SU-DHL-6 (cell line): ENCODE measurements at regions not wholly inside any gene's neighbourhood (a gene's known extent, or its start where the extent isn't known, plus 50 kb on each side); places are given as distances from the start of the nearest gene placed in this dataset.

ENCODE experiments used
- H2AFZ ChIP-seq: fragments of 200-600 bp; sonication (generic); 2 replicates; pipeline ENCODE4 v1.6.1; 2014; ENCODE audit warnings: low read depth, mild to moderate bottlenecking, moderate library complexity, mixed read lengths, antibody characterized with exemption, low read length; ENCODE audit not compliant: severe bottlenecking
- H3F3A ChIP-seq: fragments of 200-600 bp; shearing (Covaris generic); 2 replicates; pipeline ENCODE4 v1.6.0; 2016; ENCODE audit warnings: antibody characterized with exemption, mild to moderate bottlenecking; ENCODE audit not compliant: insufficient read depth
- H3K27ac ChIP-seq: fragments of 200-600 bp; sonication (generic); 2 replicates; pipeline ENCODE4 v1.5.1; 2016; ENCODE audit warnings: low read depth, mild to moderate bottlenecking, low read length, moderate library complexity, mixed read lengths
- H3K27me3 ChIP-seq: fragments of 200-600 bp; sonication (generic), shearing (Covaris generic); 2 replicates; pipeline ENCODE4 v1.6.0; 2014; ENCODE audit warnings: mild to moderate bottlenecking, low read length
- H3K36me3 ChIP-seq: fragments of 200-600 bp; sonication (generic); 2 replicates; pipeline ENCODE4 v1.6.1; 2014; ENCODE audit warnings: mild to moderate bottlenecking, low read length, mixed read lengths
- H3K4me2 ChIP-seq: fragments of 300-600, 200-600 bp; shearing (Covaris generic), sonication (generic); 2 replicates; pipeline ENCODE4 v1.6.0; 2014; ENCODE audit warnings: low read length, low read depth, mild to moderate bottlenecking; ENCODE audit not compliant: poor library complexity, severe bottlenecking
- H3K4me3 ChIP-seq: fragments of 200-600 bp; sonication (generic); 2 replicates; pipeline ENCODE4 v1.5.1; 2014; ENCODE audit warnings: antibody characterized with exemption, low read length, mild to moderate bottlenecking, mixed read lengths; ENCODE audit not compliant: insufficient read depth, poor library complexity, severe bottlenecking
- H3K79me2 ChIP-seq: fragments of 200-600 bp; sonication (generic); 2 replicates; pipeline ENCODE4 v1.6.1; 2014; ENCODE audit warnings: mild to moderate bottlenecking, low read length, moderate library complexity; ENCODE audit not compliant: insufficient read depth
- H3K9ac ChIP-seq: fragments of 200-600 bp; sonication (generic); 2 replicates; pipeline ENCODE4 v1.7.0; 2014; ENCODE audit warnings: mild to moderate bottlenecking, low read length
- H3K9me2 ChIP-seq: fragments of 200-600 bp; sonication (generic); replicated peaks from 2 replicates; pipeline ENCODE4 v1.6.1; 2014; ENCODE audit warnings: low read length; ENCODE audit not compliant: insufficient read depth
- H3K9me3 ChIP-seq: fragments of 200-600 bp; sonication (generic); 2 replicates; pipeline ENCODE4 v1.6.1; 2014; ENCODE audit warnings: low read length, mixed read lengths; ENCODE audit not compliant: insufficient read depth
- H4K20me1 ChIP-seq: fragments of 200-600 bp; sonication (generic); 2 replicates; pipeline ENCODE4 v1.6.1; 2014; ENCODE audit warnings: low read depth, mild to moderate bottlenecking, antibody characterized with exemption, low read length, moderate library complexity, mixed read lengths
- CTCF ChIP-seq: fragments of 200-600 bp; sonication (generic); IDR thresholded peaks from one replicate; pipeline ENCODE4 v1.5.1; 2017; ENCODE audit warnings: antibody characterized with exemption, mild to moderate bottlenecking, low read length, moderate library complexity; ENCODE audit not compliant: insufficient read depth, poor library complexity, severe bottlenecking
- EZH2phosphoT487 ChIP-seq: fragments of 200-600 bp; sonication (generic), shearing (Covaris generic); conservative IDR thresholded peaks from 2 replicates; pipeline ENCODE4 v1.6.1; 2018; ENCODE audit warnings: mild to moderate bottlenecking, antibody characterized with exemption, low read length, moderate library complexity, mixed read lengths

GRCh38 chr4:14812101-14812500 is 190.2 kb upstream of the CPEB2 start:
- Histone ChIP-seq H3K4me2 (no peak overlapping the region), H3K9me2 (no peaks in the 10 kb centered on the region), H2AFZ (no peak overlapping the region), H3K9ac (no peak overlapping the region), H3K27me3 (no peaks in the 10 kb centered on the region), H3K79me2 (no peaks in the 10 kb centered on the region), H3F3A (no peaks in the 10 kb centered on the region), H4K20me1 (no peaks in the 10 kb centered on the region), H3K36me3 (no peaks in the 10 kb centered on the region), H3K4me3 (no peak overlapping the region), H3K9me3 (no peaks in the 10 kb centered on the region; the same call in 1 of the 2 replicates), H3K27ac (no peak overlapping the region)
- TF ChIP-seq CTCF = no peak

GRCh38 chr4:14816623-14817261 is 185.5 kb upstream of the CPEB2 start:
- Histone ChIP-seq H3K9me3 (no peaks in the 10 kb centered on the region), H3K27me3 (no peaks in the 10 kb centered on the region), H3K79me2 (no peaks in the 10 kb centered on the region), H3K4me3 (no peak overlapping the region), H3K27ac (no peak overlapping the region), H3F3A (no peaks in the 10 kb centered on the region), H2AFZ (no peak overlapping the region), H3K9me2 (no peaks in the 10 kb centered on the region), H4K20me1 (no peaks in the 10 kb centered on the region), H3K4me2 (no peak overlapping the region), H3K9ac (no peak overlapping the region), H3K36me3 (no peaks in the 10 kb centered on the region)
- TF ChIP-seq CTCF (no peak), EZH2phosphoT487 (no peak)

- H4K20me1 ChIP-seq = no peaks in the 10 kb centered on the region
- H3K27me3 ChIP-seq = no peaks in the 10 kb centered on the region
- no peak overlapping the region for H3K27ac ChIP-seq
- no peaks in the 10 kb centered on the region for H3K79me2 ChIP-seq
- no peak overlapping the region for H3K4me2 ChIP-seq
- no peaks in the 10 kb centered on the region for H3K9me3 ChIP-seq
- no peak overlapping the region for H3K4me3 ChIP-seq
- TF ChIP-seq EZH2phosphoT487 (no peak), CTCF (no peak)
- no peak overlapping the region for H3K9ac ChIP-seq
- no peaks in the 10 kb centered on the region for H3K9me2 ChIP-seq
- no peaks in the 10 kb centered on the region for H3F3A ChIP-seq
- H3K36me3 ChIP-seq = no peaks in the 10 kb centered on the region
- no peak overlapping the region for H2AFZ ChIP-seq
These were observed 178.1 kb upstream of the CPEB2 start for GRCh38 chr4:14824189-14824588.
